Gastroesophageal sphincter (tissue), 4 donors: ENCODE measurements at regions not wholly inside any gene's neighbourhood (a gene's known extent, or its start where the extent isn't known, plus 50 kb on each side); places are given as distances from the start of the nearest gene placed in this dataset.

Experiments used
- ATAC-seq: fragments of 150-250 bp; one replicate; pipeline ENCODE4 v1.9.1; 2016; ENCODE audit warnings: mild to moderate bottlenecking, moderate library complexity
- H3K27ac ChIP-seq, 4 donors: fragments of 200-600 bp; sonication (generic) in 3 of 4; 1 replicate in 3 of 4; 2 replicates in 1 of 4; pipeline ENCODE4 v1.5.1; 2016 to 2019
- H3K27me3 ChIP-seq: fragments of 200-600 bp; sonication (generic); one replicate; pipeline ENCODE4 v1.5.1; 2019
- H3K36me3 ChIP-seq, 2 donors: fragments of 200-600 bp; sonication (generic); one replicate each; pipeline ENCODE4 v1.5.1; 2019; ENCODE audit warnings: control low read depth in 1 of 2
- H3K4me1 ChIP-seq, 3 donors: fragments of 200-600 bp; sonication (generic); 1 replicate in 2 of 3; 2 replicates in 1 of 3; pipeline ENCODE4 v1.5.1; 2016 to 2019; ENCODE audit warnings: control low read depth in 2 of 3
- H3K4me3 ChIP-seq, 2 donors: fragments of 200-600 bp; sonication (generic); one replicate each; pipeline ENCODE4 v1.5.1; 2019; ENCODE audit warnings: mild to moderate bottlenecking in 1 of 2, moderate library complexity in 1 of 2
- H3K9me3 ChIP-seq, 3 donors: fragments of 200-600 bp; sonication (generic); one replicate each; pipeline ENCODE4 v1.5.1; 2017 to 2019; ENCODE audit warnings: control low read depth in 2 of 3
- EP300 ChIP-seq: sonication (generic); formaldehyde crosslinking; IDR thresholded peaks from one replicate; pipeline ENCODE4 v1.6.1; 2017; ENCODE audit warnings: antibody characterized with exemption, mild to moderate bottlenecking
- POLR2A ChIP-seq, 2 donors: fragments of 450-650 bp; IDR thresholded peaks; one replicate each; pipeline ENCODE4 v1.6.1; 2017; ENCODE audit warnings: antibody characterized with exemption in 2 of 2, mild to moderate bottlenecking in 2 of 2, moderate library complexity in 1 of 2
- POLR2AphosphoS5 ChIP-seq: sonication (generic); formaldehyde crosslinking; IDR thresholded peaks from one replicate; pipeline ENCODE4 v1.6.1; 2017; ENCODE audit warnings: antibody characterized with exemption
- WGBS, 2 donors: methylation state at CpG; one replicate each; pipeline ENCODE4 v1.1.5; 2018; ENCODE audit warnings: low coverage in 1 of 2; 5-methylcytosine and 5-hydroxymethylcytosine counted together
- TF ChIP-seq, protein P1 (sequence below), 4 experiments: fragments of 200-600 bp in 2 of 4; fragments of 450-650 bp in 2 of 4; sonication (generic) in 1 of 4; IDR thresholded peaks; one replicate each; pipeline ENCODE4 v1.5.1; 2017 to 2019; ENCODE audit warnings: antibody characterized with exemption in 4 of 4, mild to moderate bottlenecking in 2 of 4, moderate library complexity in 2 of 4

- no peaks in the 10 kb centered on the region for H3K27me3 ChIP-seq
- TF ChIP-seq POLR2AphosphoS5 (peak; percentile 63), EP300 (no peak), POLR2A (IDR thresholded peaks at IDR 0.05) (no peak)
- TF ChIP-seq, protein P1, sequence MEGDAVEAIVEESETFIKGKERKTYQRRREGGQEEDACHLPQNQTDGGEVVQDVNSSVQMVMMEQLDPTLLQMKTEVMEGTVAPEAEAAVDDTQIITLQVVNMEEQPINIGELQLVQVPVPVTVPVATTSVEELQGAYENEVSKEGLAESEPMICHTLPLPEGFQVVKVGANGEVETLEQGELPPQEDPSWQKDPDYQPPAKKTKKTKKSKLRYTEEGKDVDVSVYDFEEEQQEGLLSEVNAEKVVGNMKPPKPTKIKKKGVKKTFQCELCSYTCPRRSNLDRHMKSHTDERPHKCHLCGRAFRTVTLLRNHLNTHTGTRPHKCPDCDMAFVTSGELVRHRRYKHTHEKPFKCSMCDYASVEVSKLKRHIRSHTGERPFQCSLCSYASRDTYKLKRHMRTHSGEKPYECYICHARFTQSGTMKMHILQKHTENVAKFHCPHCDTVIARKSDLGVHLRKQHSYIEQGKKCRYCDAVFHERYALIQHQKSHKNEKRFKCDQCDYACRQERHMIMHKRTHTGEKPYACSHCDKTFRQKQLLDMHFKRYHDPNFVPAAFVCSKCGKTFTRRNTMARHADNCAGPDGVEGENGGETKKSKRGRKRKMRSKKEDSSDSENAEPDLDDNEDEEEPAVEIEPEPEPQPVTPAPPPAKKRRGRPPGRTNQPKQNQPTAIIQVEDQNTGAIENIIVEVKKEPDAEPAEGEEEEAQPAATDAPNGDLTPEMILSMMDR (IDR thresholded peaks at IDR 0.05) = no peak
- 42 to 53% methylated on average over 4 of the region's 4 CpGs for WGBS, 2 donors
- H3K9me3 ChIP-seq = no peaks in the 10 kb centered on the region
- H3K27ac ChIP-seq = no peak overlapping the region
- no peaks in the 10 kb centered on the region for H3K36me3 ChIP-seq
- ATAC-seq = no peak
- H3K4me3 ChIP-seq = no peak overlapping the region
- no peaks in the 10 kb centered on the region for H3K4me1 ChIP-seq
These were observed 205.3 kb upstream of the HABP2 start for GRCh38 chr10:113347508-113347907.

- Histone ChIP-seq H3K27me3 (no peaks in the 10 kb centered on the region), H3K36me3 (no peaks in the 10 kb centered on the region), H3K4me3 (no peak overlapping the region), H3K9me3 (no peaks in the 10 kb centered on the region), H3K4me1 (no peaks in the 10 kb centered on the region), H3K27ac (no peak overlapping the region)
- no peak for TF ChIP-seq EP300
- no peak for TF ChIP-seq POLR2AphosphoS5
- 85 to 93% methylated on average over 7 of the region's 7 CpGs for WGBS, 2 donors
- ATAC-seq = no peak
These were observed 204.2 kb upstream of the HABP2 start for GRCh38 chr10:113348694-113349093.

DNA sequence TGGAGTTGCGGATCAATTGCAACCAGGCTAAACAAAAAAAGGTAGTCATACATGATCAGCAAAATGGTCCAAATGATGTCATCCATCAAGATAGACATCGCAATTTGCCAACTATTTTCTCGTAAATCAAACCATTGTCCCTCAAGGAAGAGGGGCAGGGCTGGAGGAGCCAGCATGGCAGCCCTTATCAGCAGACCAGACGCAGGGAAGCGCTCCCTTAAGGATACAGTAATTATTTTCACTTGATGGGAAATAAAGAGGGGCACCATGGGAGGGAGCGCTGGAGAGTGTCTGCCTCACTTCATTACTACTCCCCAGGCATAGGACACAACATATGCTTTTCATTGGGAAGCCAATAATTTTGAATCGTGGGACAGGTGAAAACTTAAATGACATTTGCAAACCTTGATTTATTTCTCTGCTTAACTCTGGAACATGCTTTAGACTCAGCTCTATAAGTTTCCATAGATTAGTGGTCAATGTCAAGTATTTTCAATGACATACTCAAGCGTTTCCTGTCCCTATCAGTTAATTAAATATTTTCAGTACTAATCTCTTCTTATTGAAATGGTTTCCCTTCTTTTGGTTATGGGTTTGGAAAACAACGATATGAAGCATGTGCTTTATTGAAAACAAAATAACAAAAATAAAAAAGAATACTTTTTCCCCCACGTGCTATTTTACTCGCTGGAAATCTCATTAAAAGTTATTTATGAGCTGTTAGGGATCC is 202.4 kb upstream of the HABP2 start:
- H3K9me3 ChIP-seq = no peaks in the 10 kb centered on the region
- no peaks in the 10 kb centered on the region for H3K36me3 ChIP-seq
- no peak for TF ChIP-seq POLR2AphosphoS5
- TF ChIP-seq POLR2A (IDR thresholded peaks at IDR 0.05) = no peak
- TF ChIP-seq, protein P1 (IDR thresholded peaks at IDR 0.05) = no peak
- TF ChIP-seq EP300 = no peak
- H3K27me3 ChIP-seq = no peaks in the 10 kb centered on the region
- no peak overlapping the region for H3K27ac ChIP-seq
- H3K4me3 ChIP-seq = no peak overlapping the region
- WGBS, 2 donors = 68 to 74% methylated on average over 10 of the region's 11 CpGs
- H3K4me1 ChIP-seq = no peaks in the 10 kb centered on the region
- ATAC-seq = no peak

- no peak for TF ChIP-seq POLR2AphosphoS5
- TF ChIP-seq, protein P1 (IDR thresholded peaks at IDR 0.05) = no peak
- no peak for TF ChIP-seq EP300
- TF ChIP-seq POLR2A (IDR thresholded peaks at IDR 0.05) = no peak
- WGBS, 2 donors = 27 to 41% methylated on average over 3 of the region's 3 CpGs
These were observed 198.1 kb upstream of the HABP2 start for GRCh38 chr10:113354711-113355110.

GRCh38 chr10:113356794-113357680 is 195.8 kb upstream of the HABP2 start:
- TF ChIP-seq POLR2A (IDR thresholded peaks at IDR 0.05) = no peak
- TF ChIP-seq POLR2AphosphoS5 = peak; percentile 32
- TF ChIP-seq, protein P1 (IDR thresholded peaks at IDR 0.05) = no peak
- no peak for TF ChIP-seq EP300
- H3K27ac ChIP-seq = no peak overlapping the region

More at GRCh38 chr10:113354711-113355110, 198.1 kb upstream of the HABP2 start:
- Histone ChIP-seq H3K27ac (no peak overlapping the region), H3K27me3 (no peaks in the 10 kb centered on the region), H3K4me1 (no peaks in the 10 kb centered on the region), H3K36me3 (no peaks in the 10 kb centered on the region), H3K4me3 (no peak overlapping the region), H3K9me3 (no peaks in the 10 kb centered on the region)
- no peak for ATAC-seq

More at GRCh38 chr10:113356794-113357680, 195.8 kb upstream of the HABP2 start:
- Histone ChIP-seq H3K36me3 (no peaks in the 10 kb centered on the region), H3K27me3 (no peaks in the 10 kb centered on the region), H3K4me1 (no peaks in the 10 kb centered on the region), H3K9me3 (no peaks in the 10 kb centered on the region), H3K4me3 (no peak overlapping the region)
- ATAC-seq = no peak
- WGBS, 2 donors = 57 to 59% methylated on average over 5 of the region's 5 CpGs
